Peyer's patch (tissue), 4 donors: ENCODE measurements at regions not wholly inside any gene's neighbourhood (a gene's known extent, or its start where the extent isn't known, plus 50 kb on each side); places are given as distances from the start of the nearest gene placed in this dataset.

Source experiments
- CTCF ChIP-seq, 6 experiments: fragments of 450-650 bp in 4 of 6; fragments of 200-600 bp in 2 of 6; sonication (generic) in 1 of 6; IDR thresholded peaks; one replicate each; pipeline ENCODE4 v1.5.1; 2017 to 2019; ENCODE audit warnings: antibody characterized with exemption in 6 of 6, mild to moderate bottlenecking in 3 of 6, moderate library complexity in 1 of 6
- POLR2A ChIP-seq, 2 donors: fragments of 450-650 bp; IDR thresholded peaks; one replicate each; pipeline ENCODE4 v1.5.1; 2017; ENCODE audit warnings: antibody characterized with exemption in 2 of 2, mild to moderate bottlenecking in 2 of 2, moderate library complexity in 2 of 2

DNA sequence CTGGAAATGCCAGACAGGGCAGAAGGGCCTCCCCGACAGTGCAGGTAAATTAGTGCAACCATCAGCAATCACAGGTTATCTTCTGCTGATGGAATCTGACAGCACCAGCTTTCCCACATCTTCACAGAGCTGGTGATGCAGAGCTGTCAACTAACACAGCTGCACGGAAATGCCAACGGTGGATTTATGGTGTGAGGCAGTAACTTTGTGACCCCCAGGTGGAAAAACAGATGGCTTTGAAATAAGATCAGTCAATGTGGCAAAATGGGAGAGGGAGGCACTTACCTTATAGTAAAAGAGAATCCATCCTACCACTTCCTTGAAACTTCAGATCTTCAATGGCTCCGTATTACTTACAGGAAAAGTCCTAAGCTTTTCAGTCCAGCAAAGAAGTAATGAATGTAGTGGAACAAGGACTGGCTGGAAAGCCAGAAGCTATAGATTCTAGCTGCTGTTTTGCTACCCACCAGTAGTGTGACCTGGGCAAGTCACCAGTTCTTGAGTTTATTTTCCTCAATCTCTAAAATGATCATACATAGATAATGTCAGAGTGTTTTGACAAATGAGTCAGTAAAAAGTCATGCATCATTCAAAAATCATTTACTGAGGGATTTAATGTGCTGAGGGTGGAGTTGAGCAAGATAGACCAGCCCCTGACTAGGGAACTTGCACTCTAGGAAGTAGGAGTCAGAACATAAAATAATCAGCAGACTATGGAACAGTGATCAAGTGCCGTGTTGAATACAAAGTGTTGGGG is 245.7 kb upstream of the JUN start:
- no peak for TF ChIP-seq CTCF (IDR thresholded peaks at IDR 0.05)
- no peak for TF ChIP-seq POLR2A (IDR thresholded peaks at IDR 0.05)
